ENCODE measurements at regions not wholly inside any gene's neighbourhood (a gene's known extent, or its start where the extent isn't known, plus 50 kb on each side); places are given as distances from the start of the nearest gene placed in this dataset.
A peak's percentile ranks its signal among the peaks of the same experiment; 100 is the strongest.
"Not testable (repeated sequence)": the region's sequence is repeated elsewhere in the genome, so short reads cannot be mapped to it uniquely, and the experiment has no call there.

DNA sequence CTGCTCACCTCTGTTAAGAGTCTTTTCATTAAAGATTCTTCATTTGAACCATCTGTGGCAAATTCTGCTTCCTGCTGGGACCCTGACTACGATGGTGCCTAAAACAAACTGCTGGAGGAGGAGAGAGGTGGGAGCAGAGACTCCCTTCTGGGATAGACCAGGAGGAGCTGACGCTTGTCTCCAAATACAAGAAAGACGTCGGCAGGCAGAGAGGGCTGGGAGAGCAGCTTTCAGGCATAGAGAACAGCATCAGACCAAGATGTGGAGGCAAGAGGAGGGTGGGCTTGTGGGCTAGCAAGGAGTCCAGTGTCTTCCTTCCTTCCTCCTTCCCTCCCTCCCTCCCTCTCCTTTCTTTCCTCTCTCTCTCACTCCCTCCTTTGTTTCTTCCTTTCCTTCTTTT lies 358.6 kb downstream of the VRK1 start:
- no peak for DNase-seq

DNA sequence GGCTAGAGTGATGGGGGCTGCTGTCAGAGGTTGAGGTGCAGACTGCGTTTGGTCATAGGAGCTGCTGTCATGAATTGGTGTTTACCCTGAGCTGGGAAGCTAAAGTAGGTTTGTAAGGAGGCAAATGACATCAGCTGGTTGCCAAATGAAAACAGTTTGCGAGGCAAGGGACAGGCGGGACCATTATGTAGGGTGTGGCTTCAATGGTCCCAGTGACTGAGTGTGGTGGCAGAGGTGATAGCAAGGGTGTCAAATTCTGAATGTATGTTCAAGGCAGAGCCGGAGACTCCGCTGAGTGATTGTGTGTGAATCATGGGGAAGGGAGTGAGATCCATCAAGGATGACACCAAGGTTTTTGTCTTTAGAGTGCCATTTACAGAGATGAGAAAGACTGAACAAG lies 359.5 kb downstream of the VRK1 start:
- DNase-seq: no peak

DNA sequence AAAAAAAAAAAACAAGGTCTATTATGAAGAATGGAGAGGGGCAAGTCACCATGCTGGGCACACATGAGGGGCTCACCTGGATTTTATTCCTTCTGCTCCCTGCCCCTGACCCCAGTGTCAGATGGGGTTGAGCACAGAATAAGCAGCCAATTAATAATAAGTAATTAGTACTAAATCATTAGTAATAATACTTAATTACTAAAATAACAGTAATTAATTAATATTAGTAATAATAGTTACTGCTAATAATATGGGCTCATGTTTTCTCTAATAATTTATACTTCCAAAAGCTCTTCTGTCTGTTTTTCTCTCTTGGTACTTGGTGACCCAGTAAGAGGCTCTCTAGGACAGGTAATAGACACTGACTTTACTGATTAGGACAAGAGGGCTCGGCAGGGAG lies 360.9 kb downstream of the VRK1 start:
- DNase-seq: no peak

DNA sequence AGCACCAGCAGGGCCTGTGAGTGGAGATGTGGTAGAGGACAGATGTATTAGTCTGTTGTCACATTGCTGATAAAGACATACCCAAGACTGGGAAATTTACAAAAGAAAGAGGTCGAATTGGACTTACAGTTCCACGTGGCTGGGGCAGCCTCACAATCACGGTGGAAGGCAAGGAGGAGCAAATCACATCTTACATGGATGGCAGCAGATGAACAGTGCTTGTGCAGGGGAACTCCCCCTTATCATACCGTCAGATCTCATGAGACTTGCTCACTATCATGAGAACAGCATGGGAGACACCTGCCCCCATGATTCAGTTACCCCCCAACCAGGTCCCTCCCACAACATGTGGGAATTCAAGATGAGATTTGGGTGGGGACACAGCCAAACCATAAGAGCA lies 361.9 kb downstream of the VRK1 start:
- no peak for DNase-seq

DNA sequence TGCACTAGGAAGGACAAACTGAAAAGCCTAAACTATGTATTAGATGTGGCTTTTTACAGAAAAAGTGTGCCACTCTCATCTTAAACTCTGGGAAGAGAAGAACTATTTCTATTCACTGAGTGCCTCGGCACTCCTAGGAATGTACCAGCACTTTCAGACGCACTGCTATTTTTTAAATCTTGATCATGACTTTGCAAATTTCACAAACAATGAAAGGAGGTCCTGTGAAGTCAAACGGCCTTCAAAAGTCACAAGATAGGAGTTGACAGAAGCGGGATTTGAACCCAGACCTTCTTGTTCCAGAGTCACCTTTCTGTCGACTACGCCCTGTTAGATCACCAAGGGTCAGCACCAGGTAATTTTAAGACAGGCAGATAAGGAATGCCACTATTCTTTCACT lies 365.4 kb downstream of the VRK1 start:
- DNase-seq: no peak

DNA sequence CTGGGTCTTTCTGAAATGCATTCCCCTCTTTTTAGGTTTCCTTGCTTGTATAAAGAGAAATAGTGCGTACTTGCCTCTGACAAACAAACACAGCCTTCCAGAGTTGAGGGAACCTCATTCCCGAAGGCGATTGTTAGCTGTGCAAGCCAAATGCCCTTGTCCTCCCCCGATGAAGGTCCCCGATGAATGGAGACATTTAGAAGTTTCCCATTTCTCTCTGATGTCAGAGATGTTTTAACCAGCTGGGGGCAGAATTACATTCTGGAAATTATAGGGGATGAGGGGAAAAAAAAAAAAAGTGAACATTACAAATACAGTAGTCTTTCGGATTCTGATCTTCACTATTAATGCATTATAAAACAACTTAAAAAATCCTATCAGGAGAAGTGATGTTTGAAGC lies 366.8 kb downstream of the VRK1 start:
- DNase-seq: no peak

DNA sequence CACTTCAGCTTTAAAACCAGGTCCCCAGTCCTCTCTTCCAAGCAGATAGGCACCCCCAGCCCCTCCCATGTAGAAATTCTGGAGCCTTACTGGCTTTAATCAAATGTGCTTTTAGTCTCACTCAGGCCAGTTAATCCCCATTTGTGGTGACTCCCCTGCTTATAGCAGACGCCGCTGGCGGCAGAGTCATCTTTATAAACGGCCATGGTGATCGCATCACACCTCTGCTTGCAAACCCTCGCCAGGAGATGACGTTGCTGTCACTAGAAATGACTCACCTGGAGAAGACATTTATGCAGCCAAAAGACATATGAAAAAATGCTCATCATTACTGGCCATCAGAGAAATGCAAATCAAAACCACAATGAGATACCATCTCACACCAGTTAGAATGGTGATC lies 369.3 kb downstream of the VRK1 start:
- no peak for DNase-seq

DNA sequence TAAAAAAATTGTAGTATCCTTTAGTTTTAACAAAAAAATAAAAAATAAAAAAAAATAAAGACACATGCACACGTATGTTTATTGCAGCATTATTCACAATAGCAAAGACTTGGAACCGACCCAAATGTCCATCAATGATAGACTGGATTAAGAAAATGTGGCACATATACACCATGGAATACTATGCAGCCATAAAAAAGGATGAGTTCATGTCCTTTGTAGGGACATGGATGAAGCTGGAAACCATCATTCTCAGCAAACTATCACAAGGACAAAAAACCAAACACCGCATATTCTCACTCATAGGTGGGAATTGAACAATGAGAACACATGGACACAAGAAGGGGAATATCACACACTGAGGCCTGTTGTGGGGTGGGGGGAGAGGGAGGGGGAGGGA lies 370.4 kb downstream of the VRK1 start:
- not testable (repeated sequence) for DNase-seq

DNA sequence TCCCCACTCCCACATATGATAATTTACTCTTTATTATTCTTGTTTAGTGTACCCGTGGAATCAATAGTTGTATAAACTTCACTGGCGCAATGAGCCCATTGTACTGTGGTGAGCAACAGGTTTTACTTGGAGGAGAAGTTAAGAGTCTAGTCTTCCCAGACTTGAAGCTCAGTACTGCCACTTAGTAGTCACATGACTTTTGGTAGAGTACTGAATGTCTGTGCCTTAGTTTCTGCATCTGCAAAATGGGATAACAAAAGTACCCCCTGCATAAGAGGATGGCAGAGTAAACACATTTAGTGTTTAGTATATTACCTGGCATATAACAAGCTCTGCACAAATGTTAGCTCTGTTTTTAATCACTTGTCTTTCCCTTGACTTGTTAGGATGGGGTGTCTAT lies 375.5 kb downstream of the VRK1 start:
- DNase-seq: no peak

DNA sequence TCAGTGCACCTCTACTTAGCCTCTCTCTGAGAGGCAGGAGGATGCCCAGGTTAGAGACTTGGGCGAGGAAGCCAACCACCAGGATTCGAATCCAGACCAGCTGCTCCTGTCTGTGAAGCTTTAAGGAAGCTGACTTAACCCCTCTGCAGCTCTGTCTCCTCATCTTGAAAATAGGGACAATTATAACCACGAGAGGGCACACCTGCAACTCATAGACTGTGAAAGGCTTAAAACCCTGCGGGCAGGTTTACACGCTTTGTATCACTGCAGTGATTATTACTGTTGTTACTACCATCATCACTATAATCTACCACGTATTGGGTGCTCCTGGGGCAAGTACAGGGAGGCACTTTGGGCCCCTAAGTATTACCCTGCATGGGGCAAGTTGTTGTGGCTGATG lies 379.8 kb downstream of the VRK1 start:
- DNase-seq: peak; percentile 56

DNA sequence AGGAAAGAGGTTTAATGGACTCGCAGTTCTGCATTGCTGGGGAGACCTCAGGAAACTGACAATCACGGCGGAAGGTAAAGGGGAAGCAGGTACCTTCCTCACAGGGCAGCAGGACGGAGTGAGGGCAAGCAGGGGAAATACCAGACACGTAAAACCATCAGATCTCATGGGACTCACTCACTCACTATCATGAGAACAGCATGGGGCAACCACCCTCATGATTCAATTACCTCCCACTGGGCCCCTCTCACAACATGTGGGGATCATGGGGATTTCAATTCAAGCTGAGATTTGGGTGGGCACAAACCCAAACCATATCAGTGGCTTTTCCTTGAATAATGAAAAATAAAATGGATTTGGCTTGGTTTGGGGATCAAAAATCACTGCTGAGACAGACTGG lies 380.5 kb downstream of the VRK1 start:
- DNase-seq: no peak

DNA sequence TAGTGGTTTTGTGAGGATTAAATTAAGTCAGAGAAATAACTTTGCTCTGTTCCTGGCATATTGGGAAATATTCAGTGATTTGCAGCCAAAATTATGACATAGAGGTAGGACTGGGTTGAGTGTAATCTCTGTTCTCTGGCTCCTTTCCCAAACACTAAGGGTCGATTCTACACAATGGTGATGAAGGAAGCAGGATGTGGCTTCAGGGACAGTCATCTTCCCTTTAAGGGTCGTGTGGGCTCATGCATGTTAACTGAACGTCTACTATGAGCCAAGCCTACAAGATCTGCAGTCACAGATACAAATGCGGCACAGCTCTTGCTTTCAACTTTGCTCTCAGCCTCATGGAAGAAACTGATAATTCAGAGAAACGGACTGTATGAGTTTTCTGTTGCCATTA lies 381.6 kb downstream of the VRK1 start:
- no peak for DNase-seq

DNA sequence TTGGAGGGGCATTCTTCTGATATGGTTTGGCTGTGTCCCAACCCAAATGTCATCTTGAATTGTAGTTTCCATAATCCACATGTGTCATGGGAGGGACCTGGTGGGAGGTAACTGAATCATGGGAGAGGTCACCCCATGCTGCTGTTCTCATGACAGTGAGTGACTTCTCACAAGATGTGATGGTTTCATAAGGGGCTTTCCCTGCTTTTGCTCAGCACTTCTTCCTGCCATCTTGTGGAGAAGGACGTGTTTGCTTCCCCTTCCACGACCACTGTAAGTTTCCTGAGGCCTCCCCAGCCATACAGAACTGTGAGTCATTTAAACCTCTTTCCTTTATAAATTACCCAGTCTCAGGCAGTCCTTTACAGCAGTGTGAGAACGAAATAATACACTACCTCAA lies 382.4 kb downstream of the VRK1 start:
- DNase-seq: no peak

DNA sequence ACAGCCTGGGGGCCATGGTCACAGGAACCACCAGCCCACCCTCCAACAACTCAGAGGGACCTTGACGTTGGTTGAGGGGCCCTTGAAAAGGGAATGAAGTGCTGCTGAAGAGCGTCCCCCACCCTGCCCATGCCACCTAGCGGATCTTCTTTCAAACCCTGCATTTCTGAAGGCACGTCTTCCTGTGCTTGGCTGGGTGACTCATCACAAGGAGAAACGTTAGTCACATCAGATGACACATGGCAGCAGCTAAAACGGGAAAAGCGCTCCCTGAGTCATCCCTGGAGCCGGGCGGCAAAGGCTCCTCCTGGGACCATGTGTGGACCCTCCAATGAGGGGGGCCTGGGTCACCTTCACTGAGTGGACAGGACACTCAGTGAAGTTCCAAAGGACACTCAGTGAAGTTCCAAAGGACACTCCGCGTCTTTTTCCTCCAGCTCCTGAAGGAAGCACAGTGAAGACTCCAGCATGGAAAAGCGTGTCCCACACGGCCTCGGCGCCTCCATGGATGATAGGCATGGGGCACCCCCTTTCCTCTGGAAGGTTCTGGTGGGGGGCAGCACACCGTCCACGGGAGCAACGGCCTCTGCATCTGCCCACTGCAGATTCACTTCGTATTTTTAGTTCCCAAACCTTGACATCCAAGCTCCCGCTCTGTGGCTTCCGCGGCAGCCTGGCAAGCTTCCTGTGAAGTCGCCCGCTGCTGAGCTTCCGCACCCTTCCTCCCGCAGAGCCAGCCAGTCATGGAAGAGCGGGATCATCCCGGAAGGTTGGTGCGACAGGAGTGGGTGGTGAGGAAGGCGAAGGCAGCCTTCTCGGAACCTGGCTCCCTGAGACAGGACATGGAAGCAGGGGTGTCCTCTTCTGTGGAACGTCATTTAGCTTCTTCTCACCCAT lies 383.4 kb downstream of the VRK1 start:
- no peak for DNase-seq

DNA sequence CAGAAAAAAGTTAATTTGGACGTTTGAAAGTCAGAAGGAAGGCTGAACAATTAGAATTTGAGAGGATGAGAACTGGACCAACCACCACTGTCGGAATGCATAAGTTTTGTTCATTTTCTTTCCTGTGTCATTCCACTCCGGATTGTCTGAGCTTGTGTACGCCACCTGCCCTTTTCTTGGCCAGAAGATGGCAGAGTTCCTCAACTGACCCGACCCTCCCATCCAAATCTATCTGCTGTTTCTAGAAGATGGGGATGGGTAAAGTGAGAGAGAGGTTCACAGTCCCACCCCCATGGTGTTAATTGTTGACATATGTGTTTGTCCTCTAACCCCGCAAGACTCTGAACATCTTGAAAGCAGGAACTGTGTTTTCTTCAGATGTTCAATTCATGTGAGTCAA lies 388.0 kb downstream of the VRK1 start:
- DNase-seq: peak; percentile 51

DNA sequence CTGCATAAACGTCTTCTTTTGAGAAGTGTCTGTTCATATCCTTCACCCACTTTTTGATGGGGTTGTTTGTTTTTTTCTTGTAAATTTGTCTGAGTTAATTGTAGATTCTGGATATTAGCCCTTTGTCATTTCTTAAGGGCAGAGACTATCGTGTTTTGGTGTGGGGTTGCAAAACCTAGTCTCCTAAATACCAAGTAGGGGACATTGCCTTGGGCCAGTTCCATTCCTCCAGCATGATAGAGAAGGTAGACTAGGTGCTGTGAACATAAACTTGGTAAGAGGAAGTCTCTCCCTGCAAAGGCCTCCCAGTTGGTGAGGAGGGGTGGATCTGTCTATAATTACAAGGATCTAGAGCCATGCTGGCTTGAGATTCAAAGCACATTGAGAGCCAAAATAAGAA lies 390.7 kb downstream of the VRK1 start:
- no peak for DNase-seq

DNA sequence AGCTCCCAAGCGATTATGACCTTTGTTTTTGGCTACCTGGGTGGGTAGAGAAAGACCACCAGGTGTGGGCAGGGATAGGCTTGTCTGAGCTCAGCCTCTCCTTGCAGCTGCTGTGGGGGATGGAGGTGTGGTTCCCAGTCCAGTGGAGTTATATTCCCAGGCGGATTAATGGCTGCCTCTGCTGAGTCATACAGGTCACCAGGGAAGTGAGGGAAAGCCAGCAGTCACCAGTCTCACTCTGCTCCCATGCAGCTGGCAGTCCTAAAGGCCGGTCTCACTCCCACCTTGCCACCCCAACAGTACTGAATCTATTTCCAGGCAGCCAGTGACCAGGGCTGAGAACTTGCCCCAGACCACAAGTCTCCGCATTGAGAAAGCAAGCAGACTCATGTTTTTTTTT lies 399.2 kb downstream of the VRK1 start:
- no peak for DNase-seq

DNA sequence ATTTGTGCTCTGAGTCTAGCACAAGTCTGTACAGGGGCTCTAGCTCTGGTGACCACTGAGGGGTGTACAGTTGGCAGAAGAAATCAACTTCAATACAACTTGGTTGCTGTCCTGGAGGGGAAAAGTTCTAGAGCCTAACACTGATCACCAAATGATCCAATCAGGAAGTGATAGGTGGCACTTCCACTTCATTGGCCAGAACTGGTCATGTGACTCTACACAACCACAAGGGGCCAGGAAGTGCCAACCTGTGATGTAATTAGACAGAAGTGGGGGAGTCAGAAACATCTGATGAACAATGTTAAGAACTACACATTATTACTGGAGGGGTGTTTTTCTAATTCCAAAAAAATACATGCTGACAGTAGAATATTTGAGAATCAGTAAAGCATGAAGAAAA lies 401.6 kb downstream of the VRK1 start:
- DNase-seq: no peak

DNA sequence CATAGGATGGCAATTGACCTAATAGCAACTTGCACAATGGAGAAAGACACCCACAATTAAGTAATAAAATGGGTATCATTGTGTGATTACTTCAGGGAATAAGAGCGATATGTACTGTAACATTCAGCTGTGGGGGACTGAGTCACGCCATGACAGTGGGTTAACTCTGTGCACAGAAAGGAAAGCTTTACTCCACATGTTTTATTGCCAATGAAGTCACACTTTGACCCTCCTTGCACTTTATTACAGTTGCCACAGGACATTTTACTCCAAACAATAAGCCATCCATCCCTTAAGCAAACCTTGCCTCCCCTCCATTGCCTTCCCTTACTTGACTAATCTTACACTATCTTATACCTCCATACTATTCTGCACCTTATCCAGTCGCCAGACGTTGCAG lies 403.1 kb downstream of the VRK1 start:
- DNase-seq: no peak

DNA sequence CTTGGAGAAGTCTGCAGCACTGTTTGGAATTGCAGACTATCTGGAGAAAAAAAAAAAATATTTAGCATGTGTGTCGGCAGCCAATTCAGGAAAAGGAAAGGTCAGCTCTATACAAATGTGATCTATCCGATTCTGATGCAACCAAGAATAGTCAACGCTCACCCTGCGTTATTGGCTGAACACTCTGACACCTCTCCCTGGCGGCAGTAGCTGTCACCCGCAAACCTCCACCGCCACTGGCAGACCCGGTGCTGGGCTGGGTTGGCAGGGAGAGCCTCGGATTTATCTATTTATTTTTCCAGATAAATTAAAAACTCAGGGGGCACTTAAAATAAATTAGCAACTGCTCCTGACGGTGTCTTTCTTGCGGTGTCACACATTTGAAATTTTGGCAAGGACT lies 409.7 kb downstream of the VRK1 start:
- no peak for DNase-seq

DNA sequence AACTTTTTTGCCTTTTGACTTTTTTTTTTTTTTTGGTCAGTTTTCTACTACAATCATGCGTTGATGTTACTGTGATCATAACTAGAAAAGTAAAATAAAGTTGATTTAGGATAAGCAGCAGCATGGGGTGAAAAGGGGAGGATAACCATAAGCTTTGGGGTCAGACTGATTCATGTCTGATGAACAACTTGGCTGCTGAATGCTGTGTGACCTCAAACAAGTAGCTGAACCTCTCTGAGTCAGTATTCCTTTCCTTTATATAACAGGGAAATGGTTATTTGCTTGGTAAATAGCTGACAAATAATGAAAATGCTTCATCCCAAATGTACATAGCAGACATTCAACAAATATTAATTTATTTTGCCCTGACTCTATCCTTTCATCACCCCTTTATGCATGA lies 413.0 kb downstream of the VRK1 start:
- DNase-seq: no peak

DNA sequence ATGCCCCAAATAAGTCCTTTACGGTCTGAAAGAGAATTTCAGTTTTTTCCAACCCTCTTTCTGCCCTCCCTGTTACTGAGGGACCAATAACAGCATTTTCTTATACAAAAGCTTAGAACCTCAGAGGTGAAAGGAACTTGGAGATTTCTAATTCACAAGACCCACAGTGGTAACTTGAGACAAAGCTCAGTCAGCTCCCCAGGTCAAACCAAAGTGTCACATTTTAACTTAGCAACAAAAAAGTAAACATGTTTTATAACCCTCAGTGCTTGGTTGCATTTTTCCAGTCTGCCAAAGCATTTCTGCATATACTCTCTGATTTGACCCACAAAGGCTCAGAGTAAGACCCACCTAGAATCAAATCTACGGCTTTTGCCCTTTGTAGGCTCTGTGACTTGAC lies 415.2 kb downstream of the VRK1 start:
- no peak for DNase-seq

DNA sequence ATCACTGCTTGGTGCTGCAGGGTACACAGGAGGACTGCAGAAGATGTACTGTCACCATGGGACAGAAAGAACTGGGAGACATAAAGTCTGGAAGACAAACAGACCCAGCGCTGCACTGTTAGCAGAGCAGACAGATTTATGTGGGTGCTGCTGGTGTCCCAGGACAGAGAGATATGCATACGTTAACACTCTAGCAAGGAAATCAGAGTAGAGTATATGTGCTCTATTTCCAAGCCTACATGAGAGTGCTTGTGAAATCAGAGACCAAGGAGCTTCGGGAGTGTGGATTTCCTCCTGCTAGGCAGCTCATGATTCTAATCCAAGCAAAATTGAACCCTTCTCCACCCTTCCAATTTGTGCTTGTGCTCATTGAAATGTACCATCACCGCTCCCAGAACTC lies 416.5 kb downstream of the VRK1 start:
- DNase-seq: no peak

DNA sequence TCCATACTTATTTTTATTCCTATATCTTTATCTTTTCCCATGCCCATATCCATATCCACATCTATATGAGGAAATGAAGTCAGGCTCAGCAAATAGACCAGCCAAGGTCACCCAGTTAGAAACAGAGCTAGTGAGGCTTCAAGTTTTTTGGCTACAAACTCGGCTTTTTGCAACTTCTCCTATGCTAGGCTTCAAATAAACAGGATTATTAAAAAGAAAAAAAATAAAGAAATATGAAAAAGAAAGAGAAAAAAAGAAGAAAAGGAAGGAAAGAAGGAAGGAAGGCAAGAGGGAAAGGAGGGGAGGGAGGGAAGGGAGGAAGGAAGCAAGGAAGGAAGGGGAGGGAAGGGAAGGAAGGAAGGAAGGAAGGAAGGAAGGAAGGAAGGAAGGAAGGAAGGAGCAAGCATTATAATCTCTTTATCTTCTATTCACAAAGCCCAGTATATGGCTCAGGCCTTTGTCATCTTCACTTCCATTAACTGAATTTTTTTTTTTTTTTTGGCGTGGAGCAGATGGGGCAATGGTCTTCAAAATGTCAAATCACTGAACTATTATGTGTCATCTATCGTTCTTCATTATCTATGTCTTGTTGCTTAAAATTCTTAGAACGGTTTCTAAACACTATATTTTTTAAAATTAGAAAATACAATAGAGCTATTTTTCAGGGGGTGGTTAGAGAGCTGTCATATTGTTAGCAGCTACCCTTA lies 418.2 kb downstream of the VRK1 start:
- no peak for DNase-seq
